GM23338 (cell line): ENCODE measurements at regions not wholly inside any gene's neighbourhood (a gene's known extent, or its start where the extent isn't known, plus 50 kb on each side); places are given as distances from the start of the nearest gene placed in this dataset.

Experiments
- CREB1 ChIP-seq: fragments of 250-450 bp; sonication (Bioruptor Pico); IDR thresholded peaks from 2 replicates; pipeline ENCODE4 v1.5.0; 2020; ENCODE audit warnings: low read depth, mild to moderate bottlenecking, moderate library complexity
- CTCF ChIP-seq, 2 experiments: fragments of 200-600 bp in 1 of 2; sonication (generic) in 1 of 2; conservative IDR thresholded peaks; 2 replicates each; pipeline versions ENCODE4 v1.5.1 to v1.6.1; 2016 to 2017; ENCODE audit warnings: antibody characterized with exemption in 2 of 2, low read depth in 2 of 2, mild to moderate bottlenecking in 2 of 2, moderate library complexity in 1 of 2
- EZH2 ChIP-seq: fragments of 200-600 bp; sonication (generic); IDR thresholded peaks from one replicate; pipeline ENCODE4 v1.8.0; 2017; ENCODE audit warnings: antibody characterized with exemption, mild to moderate bottlenecking, low read depth; ENCODE audit not compliant: unreplicated experiment
- EZH2phosphoT487 ChIP-seq: fragments of 200-600 bp; sonication (generic); IDR thresholded peaks from one replicate; pipeline ENCODE4 v1.8.1; 2018; ENCODE audit warnings: antibody characterized with exemption; ENCODE audit not compliant: unreplicated experiment
- NANOG ChIP-seq: IDR thresholded peaks from 2 replicates; pipeline ENCODE4 v1.6.1; 2016; ENCODE audit warnings: antibody characterized with exemption, borderline replicate concordance
- POLR2AphosphoS5 ChIP-seq: IDR thresholded peaks from 2 replicates; pipeline ENCODE4 v1.6.1; 2016; ENCODE audit warnings: antibody characterized with exemption, low read depth
- REST ChIP-seq: IDR thresholded peaks from one replicate; pipeline ENCODE4 v1.6.1; 2018; ENCODE audit warnings: antibody characterized with exemption; ENCODE audit not compliant: unreplicated experiment
- STAT1 ChIP-seq: IDR thresholded peaks from one replicate; pipeline ENCODE4 v1.6.1; 2016; ENCODE audit warnings: antibody characterized with exemption; ENCODE audit not compliant: unreplicated experiment
- ZNF114 ChIP-seq: fragments of 250-450 bp; sonication (Bioruptor Pico); IDR thresholded peaks from 2 replicates; pipeline ENCODE4 v1.5.0; 2020; ENCODE audit warnings: mild to moderate bottlenecking, moderate library complexity
- ZNF331 ChIP-seq: fragments of 250-450 bp; sonication (Bioruptor Pico); IDR thresholded peaks from 2 replicates; pipeline ENCODE4 v1.5.0; 2020; ENCODE audit warnings: low read depth, mild to moderate bottlenecking, moderate library complexity

- TF ChIP-seq CTCF (conservative IDR thresholded peaks at IDR 0.05; ENCODE audit: low read depth in 2 of 2) (no peak), EZH2 (no peak), POLR2AphosphoS5 (no peak), EZH2phosphoT487 (no peak), NANOG (no peak), REST (no peak), STAT1 (no peak), CREB1 (no peak), ZNF114 (CRISPR knock-in tag) (no peak), ZNF331 (CRISPR knock-in tag) (no peak)
These were observed 83.2 kb upstream of the POU2AF2 start for GRCh38 chr11:111162305-111162704.
